DND-41 (cell line): ENCODE measurements at regions not wholly inside any gene's neighbourhood (a gene's known extent, or its start where the extent isn't known, plus 50 kb on each side); places are given as distances from the start of the nearest gene placed in this dataset.

Experiments used
- CTCF ChIP-seq: IDR thresholded peaks from 2 replicates; pipeline ENCODE4 v1.5.1; 2012; ENCODE audit warnings: borderline replicate concordance, low read length, moderate library complexity, mild to moderate bottlenecking; ENCODE audit not compliant: poor library complexity, severe bottlenecking; ENCODE audit errors: extremely low read depth
- EZH2 ChIP-seq: IDR thresholded peaks from 3 replicates; pipeline ENCODE4 v1.6.1; 2012; ENCODE audit warnings: borderline replicate concordance, low read depth, mild to moderate bottlenecking, moderate library complexity, low read length, inconsistent platforms; ENCODE audit not compliant: severe bottlenecking

GRCh38 chrX:98422536-98422935 is 1538.8 kb downstream of the RPA4 start:
- TF ChIP-seq CTCF (no peak), EZH2 (no peak)
